Panc1 (cell line): ENCODE measurements at regions not wholly inside any gene's neighbourhood (a gene's known extent, or its start where the extent isn't known, plus 50 kb on each side); places are given as distances from the start of the nearest gene placed in this dataset.

Experiments
- CTCF ChIP-seq: fragments of 450-650 bp; IDR thresholded peaks from 2 replicates; pipeline ENCODE4 v1.5.1; 2017; ENCODE audit warnings: mild to moderate bottlenecking
- POLR2AphosphoS5 ChIP-seq: IDR thresholded peaks from 2 replicates; pipeline ENCODE4 v1.6.1; 2012; ENCODE audit warnings: mild to moderate bottlenecking, low read depth, low read length, moderate library complexity
- REST ChIP-seq, 2 experiments: IDR thresholded peaks; 2 replicates each; pipeline ENCODE4 v1.6.1; 2011 to 2012; ENCODE audit warnings: low read depth in 2 of 2, control low read depth in 1 of 2, low read length in 1 of 2, mild to moderate bottlenecking in 1 of 2, moderate library complexity in 1 of 2; ENCODE audit not compliant: insufficient read depth in 1 of 2
- TCF7L2 ChIP-seq: IDR thresholded peaks from 2 replicates; pipeline ENCODE4 v1.6.1; 2011; ENCODE audit warnings: mild to moderate bottlenecking, low read depth, low read length, inconsistent platforms

DNA sequence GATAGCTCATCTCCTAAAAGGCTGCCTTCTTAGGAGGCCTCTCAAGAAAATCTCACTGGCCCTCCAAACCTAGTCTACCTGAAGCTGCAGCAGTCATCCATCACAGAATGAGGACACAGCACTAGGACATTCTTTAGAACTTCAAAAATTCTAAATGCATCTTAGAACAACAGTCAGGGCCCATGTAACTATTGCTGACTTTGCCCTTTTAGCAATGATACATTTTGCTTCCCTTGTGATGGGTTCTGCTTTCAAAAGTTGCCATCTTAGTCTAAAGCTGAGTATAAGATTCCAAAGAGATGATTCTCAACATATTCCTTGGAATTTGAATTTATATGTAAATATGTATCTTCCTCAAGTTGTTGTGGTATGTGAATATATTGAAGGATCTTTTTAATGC lies 793.0 kb downstream of the RAB28 start:
- TF ChIP-seq CTCF (no peak), TCF7L2 (no peak), POLR2AphosphoS5 (no peak), REST (IDR thresholded peaks at IDR 0.05; ENCODE audit: insufficient read depth in 1 of 2, low read depth in 2 of 2, low read length in 1 of 2) (no peak)
